GM18517 (cell line): ENCODE measurements at regions not wholly inside any gene's neighbourhood (a gene's known extent, or its start where the extent isn't known, plus 50 kb on each side); places are given as distances from the start of the nearest gene placed in this dataset.
"Not testable (repeated sequence)": the region's sequence is repeated elsewhere in the genome, so short reads cannot be mapped to it uniquely, and the experiment has no call there.

Source experiments
- ATAC-seq: cut with Tn5 transposase; IDR thresholded peaks from one replicate; pipeline ENCODE4 v1.9.1; 2021; ENCODE audit warnings: mild to moderate bottlenecking, moderate library complexity; ENCODE audit not compliant: unreplicated experiment

DNA sequence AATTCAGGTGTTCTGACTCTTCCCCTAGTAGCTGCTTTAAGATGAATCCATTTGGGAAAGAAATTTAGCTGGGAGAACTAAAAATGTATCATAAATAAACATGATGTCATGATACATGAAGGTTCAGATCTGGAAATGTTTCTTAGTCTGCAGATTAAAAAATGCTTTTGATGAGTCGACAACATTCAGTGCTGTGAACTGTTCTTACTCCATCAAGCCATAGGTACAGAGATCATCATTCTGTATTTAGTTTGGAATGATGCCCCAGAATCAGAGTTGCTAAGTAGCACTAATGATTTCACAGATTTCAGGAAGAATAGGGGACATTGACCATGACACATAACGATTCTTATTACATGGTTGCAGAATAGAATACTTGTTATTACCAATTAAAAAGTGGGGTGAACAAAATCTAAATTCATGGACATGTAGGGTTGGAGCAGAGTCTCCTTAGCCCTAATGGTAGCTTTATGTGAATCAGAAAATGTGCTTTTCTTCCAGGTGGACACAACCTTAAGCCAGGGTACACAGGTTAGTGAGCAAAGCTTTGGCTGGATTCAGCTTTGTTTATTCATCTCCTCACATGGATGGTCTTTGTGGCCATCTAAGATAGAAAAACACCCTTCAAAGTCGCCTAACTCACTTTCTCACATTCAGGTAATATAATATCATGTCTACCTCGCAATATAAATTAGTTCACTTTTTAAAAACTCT lies 205.4 kb upstream of the SEL1L start:
- no peak for ATAC-seq

DNA sequence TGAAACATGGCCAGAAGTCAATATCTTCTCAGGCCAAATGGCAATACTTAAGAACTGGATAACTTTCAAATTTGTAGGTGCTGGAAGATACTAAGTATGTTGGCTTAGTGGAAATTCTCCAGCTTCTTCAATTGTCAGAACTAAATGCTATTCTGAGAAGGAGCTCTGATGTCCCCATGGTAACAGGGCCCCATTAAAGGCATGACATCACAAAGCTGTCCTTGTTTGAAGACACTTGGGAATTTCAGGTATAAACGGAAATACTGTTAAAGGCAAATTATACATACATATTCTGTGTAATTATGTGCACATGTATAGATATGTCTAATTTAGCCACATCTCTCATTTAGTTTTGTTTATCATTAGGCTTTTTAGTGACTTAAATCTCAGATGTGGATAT lies 210.0 kb upstream of the SEL1L start:
- ATAC-seq, result no peak

DNA sequence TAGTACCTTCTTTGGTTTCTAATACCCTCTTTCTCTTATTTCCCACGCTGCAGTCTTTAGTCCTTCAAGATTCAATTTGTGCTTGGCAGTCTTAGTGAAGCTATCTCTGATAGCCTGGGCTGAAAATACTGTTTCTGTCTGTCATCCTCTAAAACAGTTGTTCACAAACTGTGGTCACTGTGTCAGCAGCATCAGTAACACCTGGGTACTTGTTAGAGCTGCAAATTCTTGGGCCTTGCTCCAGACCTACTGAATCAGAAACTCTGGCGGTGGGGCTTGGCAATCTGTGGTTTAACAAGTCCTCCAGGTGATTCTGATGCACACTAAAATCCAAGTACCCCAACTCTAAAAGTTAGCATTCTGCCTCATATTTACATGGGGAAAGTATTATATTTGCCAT lies 217.5 kb upstream of the SEL1L start:
- ATAC-seq, result no peak

DNA sequence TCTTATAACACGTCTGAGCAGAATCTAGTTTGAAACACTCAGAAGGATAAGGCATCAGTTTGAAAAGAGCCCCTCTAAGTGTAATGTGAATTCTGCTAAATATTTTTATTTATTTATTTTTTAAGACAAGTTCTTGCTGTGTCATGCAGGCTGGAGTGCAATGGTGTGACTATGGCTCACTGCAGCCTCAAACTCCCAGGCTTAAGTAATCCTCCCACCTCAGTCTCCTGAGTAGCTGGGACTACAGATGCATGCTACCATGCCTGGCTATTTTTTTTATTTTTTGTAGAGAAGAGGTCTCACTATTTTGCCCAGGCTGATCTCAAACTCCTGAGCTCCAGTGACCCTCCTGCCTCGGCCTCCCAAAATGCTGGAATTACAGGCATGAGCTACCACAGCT lies 225.9 kb upstream of the SEL1L start:
- ATAC-seq, result no peak

DNA sequence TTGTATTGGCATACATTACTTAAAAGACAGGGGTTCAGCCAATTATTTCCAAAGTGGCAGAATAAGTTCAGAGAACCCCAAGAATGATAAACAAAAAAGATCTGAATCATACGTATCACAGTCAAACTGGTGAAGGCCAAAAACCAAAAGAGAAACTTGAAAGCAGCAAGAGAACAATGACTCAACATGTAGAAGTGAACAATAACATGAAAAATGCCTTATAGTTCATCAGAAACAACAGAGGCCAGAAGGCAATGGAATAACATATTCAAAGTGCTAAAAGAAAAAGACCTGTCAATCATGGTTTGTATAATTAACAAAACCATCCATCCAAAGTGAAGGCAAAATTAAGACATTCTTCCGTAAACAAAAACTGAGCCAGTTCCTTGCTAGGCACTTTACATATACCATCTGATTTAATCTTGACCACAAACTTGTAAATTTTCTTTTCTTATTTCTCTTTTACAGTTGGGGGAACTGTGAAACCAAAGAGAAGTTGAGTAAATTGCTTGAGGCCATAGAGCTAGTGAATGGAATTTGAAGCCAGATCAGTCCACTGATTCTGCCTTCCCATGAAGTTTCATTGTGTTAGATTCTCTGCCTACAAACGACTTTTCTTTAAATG lies 232.1 kb upstream of the SEL1L start:
- ATAC-seq, result no peak

DNA sequence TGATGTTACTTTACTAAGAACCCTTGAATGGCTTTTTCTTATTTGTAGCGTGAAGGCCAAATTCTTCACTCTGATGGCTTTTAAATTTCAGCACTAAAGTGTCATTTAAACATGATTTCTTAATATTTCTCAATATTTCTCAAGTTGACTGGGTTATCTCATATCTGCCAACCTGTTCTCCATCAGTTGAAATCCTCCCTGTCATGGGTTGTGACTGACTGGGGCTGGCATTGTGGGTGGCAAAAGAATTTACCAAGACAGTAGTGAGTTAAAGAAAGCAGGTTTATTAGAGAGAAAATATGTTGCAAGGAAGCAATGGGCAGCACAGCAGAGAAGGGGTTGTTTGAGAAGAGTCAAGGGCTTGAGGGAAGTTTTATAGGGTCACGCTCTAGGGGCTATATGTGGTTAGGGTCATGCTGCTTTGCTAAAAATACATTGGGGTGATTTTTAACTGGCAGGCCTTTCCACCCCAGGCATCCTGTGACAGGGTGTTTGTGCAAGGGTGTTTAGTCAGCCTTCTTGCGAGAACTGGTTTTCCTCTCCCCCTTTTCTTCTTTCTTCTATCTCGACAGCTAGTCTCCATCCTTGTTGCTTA lies 232.8 kb upstream of the SEL1L start:
- no peak for ATAC-seq

DNA sequence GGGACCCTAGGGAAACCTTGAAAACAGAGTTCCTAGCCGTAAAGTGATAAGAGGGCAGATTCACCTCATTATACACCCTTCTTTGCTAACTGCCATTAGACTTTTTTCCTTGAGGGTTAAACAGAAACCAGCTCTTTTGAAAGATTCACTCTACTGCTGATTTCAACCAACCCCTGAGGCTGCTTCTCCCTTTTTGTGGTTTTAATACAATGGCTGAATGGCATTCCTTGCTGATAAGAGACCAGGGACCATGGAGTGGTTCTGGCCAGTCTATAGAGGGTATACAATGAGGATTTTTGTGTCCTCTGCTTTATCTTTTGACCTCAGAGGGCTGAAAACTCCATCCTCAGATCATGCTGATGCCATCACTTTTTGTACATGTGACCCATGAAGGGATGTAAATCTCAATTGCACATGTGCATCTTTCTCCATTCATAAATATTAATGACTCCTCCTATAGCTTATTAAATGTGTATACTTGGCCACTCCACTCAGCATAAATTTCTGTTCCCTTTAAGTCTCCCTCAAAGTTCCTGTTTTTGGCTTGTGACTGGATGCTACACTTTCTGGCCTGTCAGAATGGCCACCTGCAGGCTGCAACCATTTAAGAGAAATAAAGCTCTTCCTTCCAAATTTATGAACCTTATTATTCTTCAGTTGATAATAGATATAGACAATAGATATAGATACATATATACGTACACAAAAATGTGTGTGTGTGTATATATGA lies 233.8 kb upstream of the SEL1L start:
- ATAC-seq, result no peak

DNA sequence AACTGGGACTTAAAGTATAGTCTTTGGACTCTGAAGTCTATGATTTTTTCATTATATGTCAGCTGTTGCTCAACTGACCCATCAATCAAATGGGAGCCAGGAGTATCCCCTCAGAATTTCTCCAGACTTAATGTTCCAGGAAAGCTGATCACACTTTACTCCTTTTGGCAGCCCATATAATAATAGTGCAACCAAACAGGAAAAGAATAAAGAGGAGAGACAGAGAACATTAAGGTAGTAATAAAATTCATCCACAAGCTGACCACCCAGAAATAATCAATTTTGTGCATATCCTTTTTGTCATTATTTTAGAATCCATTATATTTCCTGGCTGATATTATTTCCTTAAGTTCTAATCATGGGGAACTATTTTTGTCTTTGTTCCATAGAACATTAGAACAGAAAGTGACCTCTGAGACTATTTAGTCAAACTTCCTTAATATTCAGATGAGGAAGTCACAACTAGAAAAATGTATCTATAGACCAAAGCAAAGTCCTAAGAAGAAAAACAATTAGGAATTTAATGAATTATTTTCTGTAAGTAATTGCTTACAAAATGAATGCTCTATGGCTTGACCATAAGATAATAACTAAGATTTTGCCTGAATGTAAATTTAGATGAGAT lies 238.1 kb upstream of the SEL1L start:
- no peak for ATAC-seq

DNA sequence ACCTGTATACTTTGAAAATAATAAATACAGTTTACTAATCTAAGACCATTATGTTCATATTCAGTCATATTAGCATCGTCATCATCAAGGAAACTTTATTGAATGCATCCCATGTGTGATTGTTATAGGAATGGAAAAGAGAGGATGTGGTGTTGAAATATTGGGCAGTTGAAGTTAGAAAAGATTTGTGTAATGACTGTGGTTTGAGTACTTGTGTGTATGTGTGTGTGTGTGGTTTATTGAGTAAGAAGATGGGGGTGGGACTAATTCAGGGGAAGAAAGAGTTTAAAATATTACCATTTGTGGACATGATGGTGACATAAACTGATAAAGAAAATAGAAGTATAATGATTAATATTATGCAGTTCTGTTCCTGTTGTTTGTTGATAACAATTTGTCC lies 238.7 kb upstream of the SEL1L start:
- no peak for ATAC-seq

DNA sequence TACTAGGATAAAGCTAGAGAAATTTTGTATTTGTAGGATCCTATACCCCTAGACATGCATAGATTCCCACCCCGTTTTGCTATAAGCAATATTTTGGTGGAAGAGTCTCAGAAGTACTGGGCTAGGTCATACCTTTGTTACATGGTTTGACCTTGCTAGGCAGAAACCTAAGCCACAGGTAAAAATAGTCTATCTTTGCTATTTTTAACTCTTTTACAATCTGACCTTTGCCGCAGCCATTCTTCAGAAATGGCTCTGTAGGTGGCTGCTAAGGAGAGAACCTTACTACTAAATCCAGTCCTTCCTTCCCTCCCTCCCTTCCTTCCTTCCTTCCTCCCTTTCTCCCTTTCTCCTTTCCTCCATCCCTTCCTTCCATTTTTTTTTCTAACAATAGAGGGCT lies 242.9 kb upstream of the SEL1L start:
- ATAC-seq, result no peak

DNA sequence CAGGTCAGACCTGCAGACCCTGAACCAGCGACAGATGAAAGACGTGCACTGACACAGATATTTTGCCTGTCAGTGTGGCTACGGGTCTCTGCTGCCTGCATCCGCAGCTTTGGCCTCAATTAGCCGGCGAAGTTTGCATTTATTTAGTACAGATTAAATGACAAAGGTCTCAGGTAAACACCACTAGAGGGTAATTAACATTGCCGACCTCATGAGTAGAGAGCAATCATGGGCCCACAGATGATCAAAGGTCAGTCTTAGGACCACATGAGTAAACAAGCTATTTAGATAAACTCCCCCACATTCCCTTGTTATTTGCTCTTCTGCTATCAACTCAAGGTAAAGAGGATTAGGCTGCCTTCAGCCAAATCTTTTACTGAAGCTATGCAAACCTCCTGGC lies 248.1 kb upstream of the SEL1L start:
- not testable (repeated sequence) for ATAC-seq

DNA sequence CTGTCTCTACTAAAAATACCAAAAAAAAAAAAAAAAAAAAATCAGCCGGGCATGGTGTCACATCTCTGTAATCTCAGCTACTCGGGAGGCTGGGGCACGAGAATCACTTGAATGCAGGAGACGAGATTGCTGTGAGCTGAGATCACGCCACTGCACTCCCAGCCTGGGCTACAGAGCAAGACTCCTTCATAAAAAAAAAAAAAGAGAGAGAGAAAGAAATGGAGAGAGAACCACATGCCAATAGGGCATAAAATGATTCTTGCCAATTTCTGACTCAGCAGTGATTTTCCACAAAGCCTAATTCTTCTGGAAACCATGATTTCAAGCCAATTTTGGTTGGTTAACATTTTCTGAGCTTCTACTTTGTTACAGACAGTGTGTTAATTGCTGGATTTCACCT lies 250.4 kb upstream of the SEL1L start:
- no peak for ATAC-seq

DNA sequence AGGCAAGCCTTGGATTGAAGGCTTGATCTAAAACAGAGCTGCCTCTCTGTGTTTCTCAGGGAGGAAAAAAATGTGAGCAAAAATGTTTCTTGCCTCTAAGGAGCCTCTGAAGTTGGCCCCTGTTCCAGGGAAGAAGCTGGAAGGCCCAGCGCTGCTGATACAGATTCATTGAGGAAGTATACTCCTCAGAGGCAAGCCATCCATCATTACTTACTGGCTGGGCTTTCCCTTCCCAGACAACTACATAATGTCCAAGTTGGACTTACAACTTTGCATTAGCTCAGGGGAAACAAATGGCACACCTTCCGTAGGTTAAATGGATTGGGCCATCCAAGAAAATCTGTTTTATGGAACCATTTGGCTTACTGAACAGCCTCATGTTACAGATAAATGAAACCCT lies 263.7 kb upstream of the SEL1L start:
- ATAC-seq, result no peak

DNA sequence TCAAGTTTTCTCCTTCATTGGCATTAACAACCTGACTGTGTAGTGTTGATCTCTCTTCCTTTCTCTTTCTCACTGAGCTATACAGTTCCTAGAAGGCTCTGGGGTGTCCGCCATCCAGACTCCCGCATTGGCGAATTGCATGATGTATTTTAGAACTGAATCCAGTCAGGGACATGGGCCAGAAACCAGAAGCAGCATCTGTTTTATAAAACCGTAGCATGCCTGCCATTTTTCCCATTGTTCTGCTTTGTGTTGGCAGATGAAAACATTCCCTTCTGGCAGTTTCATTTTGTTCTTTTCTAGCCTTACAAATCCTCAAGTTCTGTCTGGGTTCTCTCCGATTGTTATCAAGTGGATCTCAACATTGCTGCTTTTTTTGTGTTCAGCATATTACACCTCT lies 268.3 kb upstream of the SEL1L start:
- no peak for ATAC-seq

DNA sequence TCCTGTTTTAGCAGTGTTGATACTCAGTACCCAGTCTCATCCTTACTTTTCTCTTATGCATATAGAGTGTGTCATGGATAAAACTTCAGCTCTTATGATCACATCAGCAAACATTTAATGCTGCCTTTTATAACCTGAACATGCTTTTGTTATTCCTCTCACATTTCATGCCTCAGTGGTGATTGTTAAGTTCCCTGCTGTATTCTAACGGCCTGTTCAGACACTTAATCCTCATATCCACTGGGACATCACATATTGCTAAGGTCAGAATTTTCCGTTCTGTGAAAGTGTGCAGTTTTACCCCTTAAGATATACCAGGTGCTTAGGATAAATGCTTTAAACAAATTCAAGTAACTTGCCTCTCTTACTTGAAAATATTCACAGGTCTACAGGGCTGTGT lies 268.7 kb upstream of the SEL1L start:
- ATAC-seq, result no peak

DNA sequence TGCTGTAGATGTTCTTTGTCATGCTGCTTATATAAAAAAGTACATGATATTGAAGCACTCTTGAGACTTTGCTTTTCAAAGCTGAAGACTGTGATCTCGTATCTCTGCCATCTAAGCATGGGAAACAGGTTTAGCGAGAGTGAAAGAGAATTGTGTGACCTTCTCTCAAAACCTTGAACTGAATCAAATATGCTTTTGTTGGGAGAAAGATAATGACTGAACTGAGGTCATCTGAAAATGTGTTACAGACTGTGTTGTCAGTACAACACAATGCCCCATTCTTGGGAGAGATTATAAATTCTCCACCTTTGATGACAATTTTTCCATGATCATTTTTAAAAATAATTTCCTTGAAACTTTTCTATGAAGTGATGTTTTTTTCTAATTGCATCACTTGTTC lies 272.1 kb upstream of the SEL1L start:
- no peak for ATAC-seq

DNA sequence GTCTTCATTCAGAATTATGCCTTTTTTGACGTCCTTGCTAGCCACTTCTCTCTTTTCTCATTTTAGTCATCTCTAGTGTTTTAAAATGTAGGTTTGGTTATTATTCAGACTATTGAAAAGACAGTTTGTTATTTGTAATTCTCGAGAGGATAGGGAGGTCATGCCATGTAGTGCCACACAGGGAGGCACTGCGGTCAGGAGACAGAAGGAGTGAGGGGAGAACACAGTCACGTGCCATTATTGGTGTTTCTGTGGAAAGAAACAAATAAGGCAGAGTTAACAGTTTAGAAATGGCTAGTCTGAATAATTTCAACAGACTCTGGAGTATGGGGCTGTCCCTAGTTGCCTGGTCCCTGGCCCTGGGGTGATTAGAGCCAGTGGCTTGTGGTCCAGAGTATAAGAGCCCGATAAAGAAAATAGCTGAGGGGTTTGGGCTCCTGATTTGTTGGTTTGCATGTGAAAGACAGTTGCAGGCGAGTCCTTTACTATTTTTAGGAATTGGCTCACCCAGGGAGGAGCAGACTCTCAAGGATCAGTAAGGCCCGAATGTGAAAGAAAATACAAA lies 278.1 kb upstream of the SEL1L start:
- no peak for ATAC-seq

DNA sequence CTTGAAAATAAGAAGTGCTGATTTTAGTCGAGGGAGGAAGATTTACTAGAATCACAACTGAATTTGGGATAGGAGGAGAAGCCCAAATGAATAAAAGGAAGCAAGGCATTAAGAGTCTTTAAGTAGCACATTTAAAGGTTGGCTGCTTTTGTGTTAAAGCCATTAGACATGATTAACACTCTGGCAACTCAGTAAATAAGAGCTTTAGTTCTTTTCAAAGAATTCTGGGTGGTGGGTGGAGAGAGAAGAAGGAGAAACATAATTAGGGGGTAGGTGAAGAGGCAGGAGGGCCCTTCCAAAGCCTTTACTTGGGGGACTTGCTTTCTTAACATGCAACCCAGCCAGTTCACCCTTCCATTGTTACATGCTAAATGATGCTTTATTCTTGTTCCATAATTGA lies 284.6 kb upstream of the SEL1L start:
- ATAC-seq, result no peak

DNA sequence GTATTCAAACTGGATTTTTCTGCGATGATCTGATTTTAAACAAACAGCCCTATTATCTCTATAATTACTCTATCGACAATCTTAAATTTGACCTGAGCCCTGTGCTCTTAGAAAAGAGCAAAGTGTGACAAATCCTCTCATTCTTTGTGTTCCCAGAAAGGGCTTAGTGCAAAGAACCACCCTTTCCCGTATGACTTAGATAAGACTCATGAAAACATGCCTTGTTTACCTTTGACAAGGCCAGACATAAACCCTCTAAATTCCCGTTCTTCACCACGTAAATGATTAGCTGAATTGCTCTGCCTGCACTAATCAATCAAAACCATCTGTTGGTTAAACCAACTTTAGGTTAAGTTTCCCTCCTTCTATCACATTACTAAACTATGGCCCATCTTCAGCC lies 285.7 kb upstream of the SEL1L start:
- ATAC-seq, result no peak

DNA sequence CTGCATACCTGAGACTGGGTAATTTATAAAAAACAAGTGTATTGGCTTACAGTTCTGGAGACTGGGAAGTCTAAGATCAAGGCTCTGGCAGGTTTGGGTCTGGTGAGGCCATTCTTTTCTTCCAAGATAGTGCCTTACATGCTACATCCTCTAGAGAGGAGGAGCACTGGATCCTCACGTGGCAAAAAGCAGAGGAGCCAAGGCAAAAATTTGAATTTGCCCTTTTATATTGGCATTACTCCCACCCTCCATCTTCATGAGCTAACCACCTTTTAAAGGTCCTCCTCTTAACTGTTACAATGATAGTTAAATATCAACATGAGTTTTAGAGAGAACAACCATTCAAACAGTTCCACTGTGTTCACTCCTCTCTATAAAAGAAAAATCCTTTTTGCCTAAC lies 286.3 kb upstream of the SEL1L start:
- ATAC-seq, result no peak

DNA sequence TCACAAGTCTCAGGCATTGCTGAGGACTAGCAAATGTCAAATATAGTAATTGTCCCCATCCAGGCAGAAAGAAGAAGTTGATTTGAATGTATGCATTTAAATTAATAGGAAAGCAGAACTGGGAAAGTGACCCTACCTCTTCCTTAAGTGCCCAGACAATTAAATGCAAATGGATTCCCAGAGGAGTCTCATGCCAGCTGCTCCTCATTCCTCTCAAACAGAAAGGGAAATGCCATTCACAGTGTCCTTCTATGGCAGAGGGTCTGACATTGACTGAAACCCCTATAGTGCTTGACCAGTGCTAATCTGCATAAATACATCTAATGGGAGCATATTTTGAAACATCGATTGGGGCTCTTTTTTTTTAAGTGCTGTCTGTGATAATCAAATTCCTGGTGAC lies 292.4 kb upstream of the SEL1L start:
- no peak for ATAC-seq
